ENCODE measurements at regions not wholly inside any gene's neighbourhood (a gene's known extent, or its start where the extent isn't known, plus 50 kb on each side); places are given as distances from the start of the nearest gene placed in this dataset.

DNA sequence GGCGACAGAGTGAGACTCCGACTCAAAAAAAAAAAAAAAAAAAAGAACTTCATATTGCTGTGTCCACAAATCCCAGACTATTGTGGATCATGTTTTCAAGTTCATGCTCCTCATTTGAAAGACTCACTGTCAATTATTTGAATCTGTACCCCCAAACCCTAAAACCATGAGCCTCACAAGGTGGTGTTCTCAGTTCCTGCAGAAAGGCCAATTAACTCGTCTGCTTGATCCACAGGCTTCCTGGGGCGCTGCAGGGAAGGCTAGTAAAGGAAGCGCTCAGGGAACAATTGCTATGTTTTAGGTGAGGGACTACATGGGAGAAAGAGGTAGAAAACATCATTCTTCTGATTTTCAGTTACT lies 396.8 kb upstream of the NETO1 start:
- DNase-seq: no peak

DNA sequence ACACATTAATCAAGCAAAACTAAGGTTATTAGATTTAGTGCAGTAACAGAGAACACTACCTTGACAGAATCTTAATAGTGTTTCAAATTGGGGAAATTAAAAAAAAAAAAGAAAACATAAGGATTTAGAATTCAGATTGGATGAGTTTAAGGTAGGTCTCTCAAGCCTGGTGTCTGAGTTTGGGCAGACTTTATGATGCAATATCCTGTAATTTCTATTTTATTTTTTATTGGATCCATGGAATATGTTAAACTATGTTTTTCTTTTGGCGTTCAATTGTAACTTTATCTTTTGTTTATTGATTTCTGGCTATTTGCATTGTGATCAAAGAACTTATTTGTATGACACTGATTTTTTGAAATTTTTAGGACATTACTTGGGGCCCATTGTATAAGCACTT lies 394.1 kb upstream of the NETO1 start:
- no peak for DNase-seq

DNA sequence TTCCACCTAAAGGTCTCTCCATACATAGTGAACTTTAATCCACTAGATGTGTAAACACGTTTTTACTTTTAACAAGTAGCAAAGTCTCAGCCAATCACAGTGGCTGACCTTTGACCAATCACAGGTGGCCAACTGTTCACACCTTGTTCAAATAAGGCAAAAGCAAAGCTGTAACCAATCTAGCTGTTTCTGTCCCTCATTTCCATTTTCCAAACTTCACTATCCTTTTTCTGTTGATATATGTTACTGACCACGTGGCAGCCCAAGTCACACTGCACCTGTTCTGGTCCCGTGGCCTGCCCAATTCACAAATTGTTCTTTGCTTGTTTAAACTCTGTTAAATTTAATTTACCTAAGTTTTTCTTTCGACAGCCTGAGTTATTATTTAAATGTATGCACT lies 393.5 kb upstream of the NETO1 start:
- DNase-seq: no peak

DNA sequence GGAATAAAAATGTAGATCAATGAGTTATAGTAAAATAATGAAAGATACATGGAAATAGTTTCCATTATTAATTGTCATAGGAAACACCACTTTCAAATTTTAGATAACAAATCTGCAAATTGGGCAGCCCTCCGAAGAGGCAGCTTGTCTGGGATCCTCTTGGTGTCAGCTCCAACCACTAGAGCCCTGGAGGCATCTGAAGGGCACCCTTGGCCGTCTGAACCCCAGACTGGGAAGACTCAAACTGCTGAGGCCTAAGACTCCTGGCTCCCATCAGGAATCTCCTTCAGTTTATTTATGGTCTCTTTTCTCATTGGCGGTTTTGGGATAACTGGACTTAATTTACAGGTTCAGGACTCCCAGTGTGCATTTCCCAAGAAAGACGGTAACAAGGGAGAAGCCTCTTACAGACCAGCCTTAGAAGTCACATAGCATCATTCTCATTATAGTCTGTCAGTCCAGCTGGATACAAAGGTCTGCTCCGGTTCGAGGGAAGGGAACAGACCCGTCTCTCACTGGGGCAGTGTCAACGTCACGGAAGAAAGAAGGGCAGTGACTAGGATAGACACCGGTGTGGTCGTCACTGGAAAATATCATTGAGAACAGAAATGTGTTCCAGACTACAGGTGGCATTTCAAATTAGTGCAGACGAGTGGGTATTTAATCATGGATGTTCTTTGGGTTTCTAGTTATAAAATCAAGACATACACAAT lies 390.7 kb upstream of the NETO1 start:
- DNase-seq: no peak

DNA sequence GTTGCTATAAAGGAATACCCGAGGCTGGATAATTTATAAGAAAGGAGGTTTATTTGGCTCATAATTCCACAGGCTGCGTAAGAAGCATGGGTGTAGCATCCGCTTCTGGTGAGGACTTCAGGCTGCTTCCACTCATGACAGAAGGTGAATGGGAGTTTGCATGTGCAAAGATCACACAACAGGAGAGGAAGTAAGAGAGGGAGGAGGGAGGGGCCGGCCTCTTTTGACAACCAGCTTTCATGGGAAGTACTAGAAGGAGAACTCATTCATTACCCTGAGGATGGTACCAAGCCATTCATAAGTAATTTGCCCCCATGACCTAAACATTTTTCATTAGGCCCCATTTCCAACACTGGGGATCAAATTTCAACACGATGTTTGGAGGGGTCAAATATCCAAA lies 386.8 kb upstream of the NETO1 start:
- no peak for DNase-seq

DNA sequence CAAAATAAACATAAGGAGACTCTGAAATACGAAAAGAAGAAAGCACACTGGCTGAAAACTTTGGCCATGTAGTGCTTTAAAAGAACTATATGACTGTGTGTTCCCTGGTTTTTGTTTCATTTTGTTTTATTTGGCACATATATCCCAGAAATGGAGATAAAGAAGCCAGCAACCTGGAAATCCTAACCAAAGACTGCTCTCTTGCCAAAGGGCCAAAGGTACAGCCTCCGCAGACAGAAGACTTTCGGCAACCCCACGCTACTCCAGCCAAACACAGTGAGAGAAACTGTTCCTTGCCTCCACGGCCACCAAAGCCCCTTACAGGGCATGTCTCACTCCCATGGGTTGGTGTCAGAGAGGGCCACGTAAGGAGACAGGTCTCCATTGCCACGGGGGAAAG lies 381.2 kb upstream of the NETO1 start:
- no peak for DNase-seq

DNA sequence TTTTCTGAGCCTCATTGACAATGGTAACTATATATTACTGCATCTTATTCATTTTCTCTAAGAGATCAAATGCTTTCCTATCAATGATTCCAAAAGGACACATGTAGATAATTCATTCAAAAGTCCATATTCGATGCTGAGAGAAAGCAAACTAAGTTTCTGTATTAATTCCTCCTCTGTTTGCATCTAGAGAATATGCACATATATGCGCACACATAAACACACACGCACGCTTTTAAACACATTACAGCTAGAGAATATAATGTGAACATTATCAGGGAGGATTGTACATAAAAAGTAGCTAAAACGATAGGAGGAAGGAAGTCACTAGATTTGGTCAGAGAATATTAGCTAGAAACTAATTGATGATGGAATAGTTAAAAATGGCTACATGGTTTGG lies 379.0 kb upstream of the NETO1 start:
- DNase-seq: no peak

DNA sequence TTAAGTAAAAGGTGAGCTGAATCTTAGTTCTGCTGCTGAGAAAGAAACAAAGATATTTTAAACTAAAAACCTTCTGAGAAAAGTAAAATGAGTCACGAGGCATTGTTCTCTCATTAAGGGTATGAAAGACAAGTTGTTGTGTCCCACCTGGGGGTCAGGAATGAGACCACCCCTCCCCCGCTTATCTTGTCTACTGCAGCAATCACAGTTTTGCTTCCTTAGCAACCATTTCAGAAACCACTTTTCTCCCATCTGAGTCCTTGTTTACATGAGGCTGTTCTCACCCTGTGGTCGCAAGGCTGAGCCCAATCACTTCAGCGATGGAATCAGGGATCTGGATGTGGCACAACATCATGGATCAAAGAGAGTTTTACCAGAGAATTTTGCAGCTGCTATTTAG lies 377.6 kb upstream of the NETO1 start:
- no peak for DNase-seq

DNA sequence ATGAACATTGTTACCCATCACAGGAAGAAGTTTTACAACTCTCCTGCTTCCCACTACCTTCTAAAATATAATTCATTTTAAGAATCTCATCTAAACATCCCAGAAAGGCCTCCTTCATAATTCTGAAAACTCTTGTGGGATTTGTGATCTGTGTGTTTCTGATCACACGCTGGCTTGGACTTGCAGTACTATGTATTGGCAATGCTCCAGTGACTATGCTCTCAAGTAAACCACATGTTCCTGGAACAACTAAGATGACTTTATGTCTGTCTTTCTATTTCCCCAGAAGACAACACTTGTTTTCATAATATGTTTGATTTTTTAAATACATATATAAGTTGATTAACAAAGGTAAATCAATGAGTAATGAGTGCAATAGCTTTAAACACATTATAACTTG lies 376.6 kb upstream of the NETO1 start:
- DNase-seq: no peak

DNA sequence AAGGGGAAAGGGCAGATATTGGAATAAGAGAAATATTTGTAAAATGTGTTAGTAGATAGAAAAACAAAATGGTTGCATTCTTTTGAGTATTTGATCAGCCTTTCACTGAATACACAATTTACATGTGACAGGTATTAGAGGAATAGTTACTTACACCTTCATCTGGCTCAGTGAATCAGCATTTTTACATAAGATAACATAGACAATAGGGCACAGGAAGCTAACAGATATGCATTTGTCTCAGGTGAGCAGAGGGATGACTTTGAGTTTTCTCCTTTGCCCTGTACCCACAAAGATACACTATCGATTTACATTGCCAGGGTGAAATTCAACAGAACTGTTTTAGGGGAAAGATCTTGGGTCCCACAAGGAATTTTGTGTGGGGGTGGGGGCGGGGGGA lies 373.1 kb upstream of the NETO1 start:
- DNase-seq: no peak

DNA sequence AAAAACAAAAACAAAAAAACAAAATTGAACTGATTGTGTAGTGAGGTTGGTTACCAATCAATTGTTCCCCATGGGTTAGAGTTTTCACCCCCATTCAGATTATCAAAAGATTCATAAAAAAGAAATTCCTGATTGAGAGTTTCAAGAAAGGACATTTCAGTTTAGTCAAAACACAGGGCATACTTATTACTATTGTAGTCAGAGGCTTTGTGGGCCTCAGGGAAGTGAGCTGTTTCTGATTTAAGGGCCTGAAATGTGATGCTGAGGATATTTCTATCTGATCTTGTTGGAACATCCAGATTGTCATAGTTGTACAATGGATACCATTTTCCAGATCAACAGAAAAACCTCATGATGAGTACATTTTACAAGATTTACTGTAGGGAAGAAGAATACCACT lies 368.1 kb upstream of the NETO1 start:
- DNase-seq: no peak

DNA sequence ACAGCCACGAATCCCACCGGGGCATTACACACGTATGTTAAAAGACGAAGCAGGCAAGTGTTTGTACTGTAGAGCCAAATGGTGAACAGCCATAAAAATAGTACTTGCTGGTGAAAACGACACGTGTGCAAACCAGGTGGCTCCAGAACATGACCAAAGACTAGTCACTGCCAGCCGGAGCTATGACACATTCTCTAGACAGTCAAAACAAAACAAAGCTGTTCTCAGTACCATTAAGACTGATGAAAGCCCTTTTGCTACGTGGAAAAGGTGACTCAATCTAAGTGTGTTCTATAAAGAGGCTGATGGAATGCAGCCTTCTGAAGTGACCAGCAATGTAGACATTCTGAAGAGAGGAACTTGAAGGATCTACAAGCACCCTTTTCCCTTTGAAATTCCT lies 367.7 kb upstream of the NETO1 start:
- no peak for DNase-seq

DNA sequence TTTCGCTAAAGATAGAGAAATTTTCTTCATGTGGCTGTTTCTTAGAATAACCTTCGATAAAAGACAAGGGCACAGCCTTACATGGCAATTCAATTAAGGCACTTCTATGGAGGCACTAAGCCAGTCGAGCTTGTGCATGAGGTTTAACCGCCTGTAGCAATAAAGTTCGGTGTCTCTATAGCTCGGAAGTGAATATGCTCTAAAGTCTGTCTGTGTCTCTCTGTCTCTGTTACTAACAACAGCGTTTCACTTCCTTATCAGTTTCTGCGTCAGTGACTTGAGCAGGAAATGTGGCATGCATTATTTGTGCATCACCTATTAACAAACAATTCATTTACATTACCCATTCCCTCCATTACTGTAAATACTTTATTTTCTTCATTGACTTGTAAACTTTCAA lies 365.1 kb upstream of the NETO1 start:
- no peak for DNase-seq

DNA sequence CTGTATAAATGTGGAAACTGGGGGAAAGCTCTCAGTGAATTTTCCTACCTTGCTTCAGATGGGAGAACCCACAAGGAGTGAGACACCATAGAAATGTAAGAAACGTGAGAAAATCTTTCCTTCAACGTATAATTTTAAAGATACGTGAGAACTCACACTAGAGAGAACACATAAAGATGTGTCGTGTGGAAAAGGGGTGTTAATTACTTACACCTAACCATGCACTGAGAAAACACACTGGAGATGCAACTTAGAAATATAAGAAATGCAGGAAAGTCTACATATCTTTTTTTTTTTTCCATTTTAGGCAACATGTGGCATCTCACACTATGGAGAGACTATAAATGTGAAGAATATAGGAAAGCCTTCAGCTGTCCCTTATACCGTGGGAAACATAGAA lies 352.9 kb upstream of the NETO1 start:
- DNase-seq: no peak

DNA sequence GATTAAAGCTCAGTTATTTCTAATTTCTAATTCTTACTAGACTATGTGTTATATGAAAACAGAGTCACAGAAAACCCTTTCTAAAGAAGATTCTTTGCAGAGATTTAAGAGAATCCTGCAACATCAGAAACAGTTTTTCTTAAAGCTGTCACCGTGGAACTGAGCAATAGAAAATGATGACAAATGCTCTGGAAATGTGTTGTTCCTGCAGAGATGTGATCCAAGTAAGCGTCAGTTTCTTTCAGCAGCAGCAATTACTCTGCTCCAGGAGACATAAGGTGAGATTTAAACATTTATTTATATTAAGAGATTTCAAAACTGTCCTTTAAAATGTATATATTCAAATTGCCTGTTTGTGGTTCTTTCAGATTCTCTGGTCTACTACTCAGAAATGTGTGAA lies 350.5 kb upstream of the NETO1 start:
- DNase-seq: no peak

DNA sequence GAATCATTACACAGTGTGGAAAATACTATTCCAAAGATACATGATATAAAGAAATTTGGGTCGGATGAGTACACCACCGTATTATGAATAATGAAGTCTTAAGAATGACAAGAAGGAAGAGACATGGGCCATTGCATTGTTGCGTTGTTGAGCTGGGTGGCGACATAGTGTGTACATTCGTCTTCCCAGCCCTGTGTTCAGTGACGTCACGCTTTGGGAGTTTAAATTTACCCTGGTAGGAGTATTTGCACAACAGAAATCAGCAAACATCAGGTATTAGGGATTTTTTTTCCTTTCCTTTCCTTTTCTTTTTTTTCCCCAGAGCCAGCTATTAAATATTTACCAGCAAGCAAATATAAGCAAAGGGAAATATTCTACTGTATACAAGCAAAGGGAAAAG lies 347.2 kb upstream of the NETO1 start:
- no peak for DNase-seq

DNA sequence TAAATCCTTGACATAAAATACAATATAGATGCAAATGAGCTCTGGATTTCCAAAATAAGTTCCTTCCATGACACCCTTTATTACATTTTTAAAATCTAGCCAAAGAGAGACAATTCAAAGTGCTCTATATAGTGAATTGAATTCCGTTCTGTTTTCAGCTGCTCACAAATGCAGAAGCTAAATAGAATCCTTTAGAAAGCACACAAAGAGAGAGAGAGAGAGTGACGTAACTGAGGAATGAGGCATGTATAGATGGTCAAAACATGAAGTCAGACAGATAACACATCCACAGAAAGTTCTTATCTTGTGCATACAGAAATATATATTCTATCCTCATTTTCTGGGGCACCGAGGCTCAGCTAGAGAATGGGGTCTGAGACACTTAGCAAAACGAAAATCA lies 344.7 kb upstream of the NETO1 start:
- DNase-seq: no peak

DNA sequence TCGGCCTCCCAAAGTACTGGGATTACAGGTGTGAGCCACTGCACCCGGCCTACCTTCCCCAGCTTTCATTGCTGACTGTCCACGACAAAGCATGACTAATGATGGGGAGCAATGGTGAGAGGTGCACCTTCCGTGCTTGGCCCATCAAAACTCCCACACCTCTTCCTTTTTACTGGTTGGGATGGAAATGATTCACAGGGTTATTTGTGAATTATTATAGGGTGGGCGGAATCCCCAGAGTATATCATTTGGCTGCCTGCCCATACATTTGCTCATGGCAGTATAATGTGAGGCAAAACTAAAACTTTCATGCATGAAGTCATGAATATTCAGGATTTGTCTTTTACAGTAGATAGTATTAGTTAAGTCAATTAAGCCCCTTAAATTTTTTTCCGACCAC lies 334.2 kb upstream of the NETO1 start:
- no peak for DNase-seq

DNA sequence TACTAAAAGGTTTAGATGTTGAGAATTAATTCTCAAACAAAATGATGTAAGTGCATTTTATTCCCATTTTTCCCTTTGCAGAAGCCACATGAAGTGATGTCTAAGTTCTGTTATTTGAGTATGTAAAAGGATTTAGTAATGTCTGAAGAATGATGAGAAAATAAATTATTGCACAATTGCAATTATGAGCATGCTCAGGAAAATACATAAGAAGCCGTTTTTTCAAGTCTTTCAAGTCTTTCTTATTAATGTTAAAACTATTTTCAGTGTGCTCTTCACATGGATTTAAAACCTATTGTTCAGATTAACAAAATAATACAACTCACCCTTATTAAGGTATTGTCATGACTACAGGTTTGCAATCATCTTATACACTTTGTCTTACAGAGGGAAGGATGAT lies 331.4 kb upstream of the NETO1 start:
- no peak for DNase-seq

DNA sequence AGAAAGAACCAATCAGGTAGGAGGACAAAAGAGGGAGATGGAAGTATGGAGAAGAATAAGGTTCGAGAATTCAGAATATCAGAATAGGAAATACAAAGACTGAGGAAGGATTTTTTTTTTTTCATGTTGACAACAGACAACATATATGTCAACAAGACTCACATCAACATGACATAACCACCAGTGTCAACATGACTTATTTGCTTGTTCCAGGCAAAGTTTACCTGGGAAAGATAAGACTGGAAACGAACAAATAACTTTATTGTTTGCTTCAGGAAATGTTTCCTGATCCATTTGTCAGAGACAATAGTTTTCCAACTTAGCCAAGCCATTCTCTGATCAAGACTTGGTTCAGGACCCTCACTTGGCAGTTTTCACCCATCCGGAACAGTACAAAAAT lies 321.9 kb upstream of the NETO1 start:
- no peak for DNase-seq

DNA sequence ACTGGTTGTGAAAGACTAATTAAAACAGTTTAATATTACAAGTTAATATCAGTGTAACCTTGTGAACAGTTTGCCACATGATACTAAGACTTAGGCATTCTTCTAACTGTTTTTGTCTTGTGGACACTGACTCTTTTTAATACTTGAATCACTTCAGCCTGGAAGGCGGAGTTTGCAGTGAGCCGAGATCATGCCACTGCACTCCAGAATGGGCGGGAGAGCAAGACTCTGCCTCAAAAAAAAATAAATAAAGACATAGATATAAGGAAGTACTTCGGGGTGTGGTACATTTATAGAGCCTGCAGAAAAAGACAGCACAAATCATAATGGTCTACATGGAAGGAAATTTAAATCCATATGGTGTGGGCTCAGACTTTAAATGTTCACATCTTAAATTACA lies 300.4 kb upstream of the NETO1 start:
- DNase-seq: no peak

DNA sequence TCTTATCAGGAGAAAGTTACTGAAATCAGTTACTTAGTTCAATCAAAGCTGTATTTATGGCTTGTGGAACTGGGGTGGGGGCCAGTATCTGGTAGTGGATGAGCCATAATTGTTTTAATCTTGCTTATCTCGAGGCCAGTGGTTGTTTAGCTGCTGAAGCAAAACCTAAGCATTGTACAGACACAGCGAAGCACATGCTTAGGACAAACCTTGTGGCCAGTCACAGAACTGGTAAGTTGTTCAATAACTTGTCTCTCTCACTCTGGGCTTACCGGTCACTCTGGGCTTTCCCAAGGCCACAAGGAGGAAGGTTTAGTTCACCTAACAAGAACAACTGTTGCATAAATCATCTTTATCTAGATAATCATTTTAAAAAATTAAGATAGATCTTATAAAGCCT lies 296.6 kb upstream of the NETO1 start:
- DNase-seq: no peak

DNA sequence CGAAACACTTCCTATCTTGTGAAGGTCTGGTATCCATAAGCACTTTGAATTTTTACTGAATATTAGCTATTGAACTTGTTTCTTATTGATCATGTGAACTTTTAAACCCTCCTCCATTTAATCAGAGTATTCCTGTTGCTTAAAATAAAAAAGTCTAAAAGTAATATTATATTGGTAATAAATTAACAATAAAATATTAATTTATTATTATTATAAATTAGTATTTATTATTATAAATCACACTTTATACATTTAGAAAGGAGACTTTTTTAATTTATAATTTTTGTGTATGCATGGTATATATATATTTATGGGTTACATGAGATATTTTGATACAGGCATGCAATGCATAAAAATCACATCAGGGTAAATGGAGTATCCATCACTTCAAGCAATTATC lies 295.4 kb upstream of the NETO1 start:
- DNase-seq: no peak

DNA sequence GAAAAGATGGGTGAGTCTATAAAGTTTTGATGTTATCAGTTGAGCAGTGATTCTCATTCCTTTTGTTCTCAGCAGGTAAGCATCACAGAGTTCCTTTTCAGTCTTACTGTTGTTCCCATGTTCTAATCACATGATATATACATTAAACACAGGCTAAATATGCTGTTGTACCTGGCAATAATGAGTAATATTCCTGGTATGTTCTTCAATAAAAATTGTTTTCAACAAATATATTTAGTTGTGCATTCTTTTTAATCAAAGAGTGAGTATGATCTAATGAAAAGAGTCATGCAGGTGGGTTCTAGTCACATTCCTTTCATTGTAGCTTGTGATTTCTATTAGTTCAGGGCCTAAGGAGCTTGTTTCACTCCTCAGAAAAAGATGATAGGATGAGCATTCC lies 288.3 kb upstream of the NETO1 start:
- no peak for DNase-seq

DNA sequence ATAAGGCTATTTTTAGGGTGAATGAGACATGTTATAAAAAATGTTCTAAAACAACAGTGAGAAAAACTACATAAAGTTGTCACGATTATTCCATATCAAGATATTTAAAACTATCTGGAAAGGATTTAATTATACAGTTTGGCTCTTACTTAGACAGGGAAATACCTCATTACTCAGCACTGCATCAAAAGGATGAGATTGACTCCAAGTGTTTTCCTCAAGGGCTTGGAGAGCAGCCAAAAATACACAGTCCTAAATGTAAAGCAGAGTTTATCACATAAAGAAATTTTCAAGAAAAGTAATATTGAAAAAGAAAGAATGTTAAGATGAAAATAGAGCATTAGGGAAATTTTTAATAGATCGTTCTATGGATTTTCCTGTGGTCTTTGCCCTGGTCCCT lies 285.5 kb upstream of the NETO1 start:
- DNase-seq: no peak

DNA sequence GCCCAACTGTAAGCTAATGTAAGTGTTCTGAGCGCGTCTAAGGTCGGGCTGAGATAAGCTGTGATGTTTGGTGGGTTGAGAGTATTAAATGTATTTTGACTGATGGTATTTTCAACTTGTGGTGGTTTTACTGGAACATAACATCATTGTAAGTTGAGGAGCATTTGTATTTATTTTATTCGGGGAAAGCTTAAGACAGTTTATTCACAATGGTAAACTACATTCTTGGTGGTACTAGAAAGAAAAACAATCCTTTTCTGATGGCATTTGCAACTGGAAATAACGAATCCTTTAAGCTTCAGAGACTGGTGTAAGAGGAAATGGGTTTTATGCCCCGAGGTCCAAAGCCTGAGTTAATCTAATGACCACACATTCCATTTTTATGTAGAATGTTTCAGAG lies 283.3 kb upstream of the NETO1 start:
- no peak for DNase-seq
